OCI-LY3 (cell line): ENCODE measurements at regions not wholly inside any gene's neighbourhood (a gene's known extent, or its start where the extent isn't known, plus 50 kb on each side); places are given as distances from the start of the nearest gene placed in this dataset.

Source experiments
- H2AFZ ChIP-seq: fragments of 200-600, 300-600 bp; shearing (Covaris generic); 2 replicates; pipeline ENCODE4 v1.6.0; 2014; ENCODE audit warnings: antibody characterized with exemption, low read depth, low read length
- H3K27ac ChIP-seq: fragments of 200-600, 300-600 bp; sonication (generic); 2 replicates; pipeline ENCODE4 v1.5.1; 2014; ENCODE audit warnings: mild to moderate bottlenecking, low read length, moderate library complexity, mixed read lengths
- H3K27me3 ChIP-seq: fragments of 200-600, 300-600 bp; sonication (generic); 2 replicates; pipeline ENCODE4 v1.6.1; 2014; ENCODE audit warnings: low read depth, low read length, mixed read lengths
- H3K36me3 ChIP-seq: fragments of 200-600, 300-600 bp; sonication (generic); replicated peaks from 2 replicates; pipeline ENCODE3; 2014; ENCODE audit warnings: low read depth, low read length, mixed read lengths
- H3K4me1 ChIP-seq: fragments of 300-600, 200-600 bp; sonication (generic); 2 replicates; pipeline ENCODE4 v1.6.1; 2014; ENCODE audit warnings: low read length, mixed read lengths
- H3K4me2 ChIP-seq: fragments of 200-600, 300-600 bp; sonication (generic); 2 replicates; pipeline ENCODE4 v1.6.1; 2014; ENCODE audit warnings: low read length, mixed read lengths
- H3K4me3 ChIP-seq: fragments of 300-600, 200-600 bp; sonication (generic); 2 replicates; pipeline ENCODE4 v1.5.1; 2014; ENCODE audit warnings: antibody characterized with exemption, mild to moderate bottlenecking, low read length, moderate library complexity
- H3K79me2 ChIP-seq: fragments of 300-600, 200-600 bp; shearing (Covaris generic); 2 replicates; pipeline ENCODE4 v1.6.1; 2014; ENCODE audit warnings: mild to moderate bottlenecking, low read length, mixed read lengths
- H3K9ac ChIP-seq: fragments of 300-600, 200-600 bp; shearing (Covaris generic); 2 replicates; pipeline ENCODE4 v1.6.0; 2014; ENCODE audit warnings: mild to moderate bottlenecking, low read length, moderate library complexity
- H3K9me3 ChIP-seq: fragments of 200-600, 300-600 bp; shearing (Covaris generic); 2 replicates; pipeline ENCODE4 v1.6.1; 2014; ENCODE audit warnings: low read length, mixed read lengths; ENCODE audit not compliant: insufficient read depth
- H4K20me1 ChIP-seq: fragments of 200-600, 300-600 bp; sonication (generic); 2 replicates; pipeline ENCODE4 v1.6.1; 2016; ENCODE audit warnings: low read length, mixed read lengths; ENCODE audit not compliant: insufficient read depth
- EZH2phosphoT487 ChIP-seq: fragments of 200-600 bp; shearing (Covaris generic); IDR thresholded peaks from 2 replicates; pipeline ENCODE4 v1.6.1; 2018; ENCODE audit warnings: antibody characterized with exemption, mixed run types, low read depth
- TF ChIP-seq, protein P1 (sequence below): fragments of 200-600, 300-600 bp; sonication (generic); IDR thresholded peaks from 2 replicates; pipeline ENCODE4 v1.5.1; 2014; ENCODE audit warnings: antibody characterized with exemption, low read length, low read depth

- no peaks in the 10 kb centered on the region for H3K36me3 ChIP-seq
- no peaks in the 10 kb centered on the region for H3K27me3 ChIP-seq
- no peaks in the 10 kb centered on the region for H4K20me1 ChIP-seq
- no peak overlapping the region for H3K27ac ChIP-seq
- H3K4me1 ChIP-seq: no peaks in the 10 kb centered on the region
- H2AFZ ChIP-seq: no peak overlapping the region
- H3K9ac ChIP-seq: no peak overlapping the region
- no peak for TF ChIP-seq EZH2phosphoT487
- TF ChIP-seq, protein P1, sequence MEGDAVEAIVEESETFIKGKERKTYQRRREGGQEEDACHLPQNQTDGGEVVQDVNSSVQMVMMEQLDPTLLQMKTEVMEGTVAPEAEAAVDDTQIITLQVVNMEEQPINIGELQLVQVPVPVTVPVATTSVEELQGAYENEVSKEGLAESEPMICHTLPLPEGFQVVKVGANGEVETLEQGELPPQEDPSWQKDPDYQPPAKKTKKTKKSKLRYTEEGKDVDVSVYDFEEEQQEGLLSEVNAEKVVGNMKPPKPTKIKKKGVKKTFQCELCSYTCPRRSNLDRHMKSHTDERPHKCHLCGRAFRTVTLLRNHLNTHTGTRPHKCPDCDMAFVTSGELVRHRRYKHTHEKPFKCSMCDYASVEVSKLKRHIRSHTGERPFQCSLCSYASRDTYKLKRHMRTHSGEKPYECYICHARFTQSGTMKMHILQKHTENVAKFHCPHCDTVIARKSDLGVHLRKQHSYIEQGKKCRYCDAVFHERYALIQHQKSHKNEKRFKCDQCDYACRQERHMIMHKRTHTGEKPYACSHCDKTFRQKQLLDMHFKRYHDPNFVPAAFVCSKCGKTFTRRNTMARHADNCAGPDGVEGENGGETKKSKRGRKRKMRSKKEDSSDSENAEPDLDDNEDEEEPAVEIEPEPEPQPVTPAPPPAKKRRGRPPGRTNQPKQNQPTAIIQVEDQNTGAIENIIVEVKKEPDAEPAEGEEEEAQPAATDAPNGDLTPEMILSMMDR: no peak
- no peaks in the 10 kb centered on the region for H3K9me3 ChIP-seq
- no peak overlapping the region for H3K4me2 ChIP-seq
- no peaks in the 10 kb centered on the region for H3K79me2 ChIP-seq
- no peak overlapping the region for H3K4me3 ChIP-seq
These were observed 290.0 kb upstream of the SHH start for GRCh38 chr7:156102267-156102666.

- Histone ChIP-seq H3K27ac (no peak overlapping the region), H3K4me2 (no peak overlapping the region), H3K9ac (no peak overlapping the region), H3K4me3 (no peak overlapping the region), H4K20me1 (no peaks in the 10 kb centered on the region), H3K79me2 (no peaks in the 10 kb centered on the region), H3K36me3 (no peaks in the 10 kb centered on the region), H3K27me3 (no peaks in the 10 kb centered on the region), H3K9me3 (no peaks in the 10 kb centered on the region), H3K4me1 (no peaks in the 10 kb centered on the region), H2AFZ (no peak overlapping the region)
- TF ChIP-seq, protein P1: no peak
- TF ChIP-seq EZH2phosphoT487: no peak
These were observed 289.1 kb upstream of the SHH start for GRCh38 chr7:156101355-156101754.

DNA sequence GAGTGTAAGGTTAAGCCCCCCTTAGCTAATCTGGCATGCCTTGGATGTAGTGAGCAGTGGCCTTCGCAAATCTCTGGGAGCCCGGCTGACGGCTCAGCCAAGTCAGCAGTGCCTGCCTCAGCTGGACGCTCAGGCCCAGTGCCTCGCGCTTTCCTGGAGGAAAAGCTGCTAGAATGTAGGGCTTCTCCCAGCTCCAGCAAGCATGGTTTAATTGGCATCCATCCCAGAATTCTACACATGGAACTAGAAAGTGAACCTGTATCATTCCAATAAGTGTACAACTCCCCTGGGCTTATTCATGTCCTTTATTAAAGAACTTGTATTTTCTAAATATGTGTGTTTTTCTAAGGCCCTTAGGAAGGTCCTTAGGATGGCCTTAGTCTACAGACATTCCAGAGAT lies 287.8 kb upstream of the SHH start:
- H2AFZ ChIP-seq: no peak overlapping the region
- no peak for TF ChIP-seq EZH2phosphoT487
- TF ChIP-seq, protein P1: no peak
- no peak overlapping the region for H3K27ac ChIP-seq
- no peaks in the 10 kb centered on the region for H3K4me1 ChIP-seq
- H4K20me1 ChIP-seq: no peaks in the 10 kb centered on the region
- H3K9me3 ChIP-seq: no peaks in the 10 kb centered on the region
- H3K4me3 ChIP-seq: no peak overlapping the region
- H3K4me2 ChIP-seq: no peak overlapping the region
- H3K36me3 ChIP-seq: no peaks in the 10 kb centered on the region
- no peak overlapping the region for H3K9ac ChIP-seq
- H3K79me2 ChIP-seq: no peaks in the 10 kb centered on the region
- no peaks in the 10 kb centered on the region for H3K27me3 ChIP-seq

DNA sequence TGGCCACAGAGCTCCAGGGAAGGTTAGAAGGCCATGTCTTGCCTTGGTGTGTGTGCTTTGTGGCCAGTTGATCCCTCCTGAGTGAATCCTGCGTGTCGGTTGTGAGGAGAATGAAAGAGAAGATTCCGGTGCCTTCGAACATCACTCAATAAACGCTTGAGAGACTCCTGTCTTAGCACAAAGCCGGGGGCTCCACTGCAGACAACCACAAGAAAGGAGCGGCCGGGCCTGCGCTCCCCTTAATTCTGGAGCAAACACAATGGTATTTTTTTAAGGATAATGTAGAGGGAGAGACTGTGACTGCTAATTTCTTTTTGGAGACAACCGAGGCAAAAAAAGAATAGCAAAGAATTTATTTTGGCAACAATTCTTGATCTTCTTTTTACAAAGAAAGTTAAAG lies 286.8 kb upstream of the SHH start:
- Histone ChIP-seq H3K36me3 (no peaks in the 10 kb centered on the region), H3K27ac (no peak overlapping the region), H3K4me1 (no peaks in the 10 kb centered on the region), H4K20me1 (no peaks in the 10 kb centered on the region), H3K79me2 (no peaks in the 10 kb centered on the region), H2AFZ (no peak overlapping the region), H3K4me2 (no peak overlapping the region), H3K4me3 (no peak overlapping the region), H3K27me3 (no peaks in the 10 kb centered on the region), H3K9ac (no peak overlapping the region), H3K9me3 (no peaks in the 10 kb centered on the region)
- TF ChIP-seq, protein P1: no peak
- TF ChIP-seq EZH2phosphoT487: no peak
